IPS-NIHi7 (cell line): ENCODE measurements at regions not wholly inside any gene's neighbourhood (a gene's known extent, or its start where the extent isn't known, plus 50 kb on each side); places are given as distances from the start of the nearest gene placed in this dataset.

Experiments
- DNase-seq: peaks from one replicate; pipeline ENCODE4 v3.0.0; 2012; ENCODE audit warnings: mixed read lengths; ENCODE audit errors: extremely low spot score

DNA sequence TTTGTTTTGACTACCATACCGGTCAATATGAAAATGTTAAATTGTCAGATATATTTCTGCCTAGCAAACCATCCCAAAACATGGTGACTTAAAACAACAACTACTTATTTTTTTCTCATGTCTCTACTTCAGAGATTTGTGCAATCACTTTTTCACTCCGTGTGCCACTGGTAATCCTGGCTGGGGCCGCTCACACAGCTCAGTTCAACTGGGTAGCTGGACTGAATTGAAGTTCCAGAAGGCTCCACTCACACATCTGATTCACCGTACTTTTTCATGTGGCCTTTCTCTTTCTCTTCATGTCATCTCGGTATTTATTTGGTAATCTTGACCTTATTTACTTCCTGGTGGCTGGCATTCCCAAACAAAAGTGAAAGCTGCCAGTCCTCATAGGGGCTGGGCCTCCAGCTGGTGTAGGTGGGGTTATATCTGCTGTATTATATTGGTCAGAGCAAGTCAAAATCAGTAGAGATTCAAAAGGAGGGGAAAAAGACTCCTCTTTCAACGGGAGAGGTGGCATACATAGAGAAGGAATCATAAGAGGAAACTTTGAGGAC, 513.9 kb upstream of the NXPH2 start:
- no peak for DNase-seq

DNA sequence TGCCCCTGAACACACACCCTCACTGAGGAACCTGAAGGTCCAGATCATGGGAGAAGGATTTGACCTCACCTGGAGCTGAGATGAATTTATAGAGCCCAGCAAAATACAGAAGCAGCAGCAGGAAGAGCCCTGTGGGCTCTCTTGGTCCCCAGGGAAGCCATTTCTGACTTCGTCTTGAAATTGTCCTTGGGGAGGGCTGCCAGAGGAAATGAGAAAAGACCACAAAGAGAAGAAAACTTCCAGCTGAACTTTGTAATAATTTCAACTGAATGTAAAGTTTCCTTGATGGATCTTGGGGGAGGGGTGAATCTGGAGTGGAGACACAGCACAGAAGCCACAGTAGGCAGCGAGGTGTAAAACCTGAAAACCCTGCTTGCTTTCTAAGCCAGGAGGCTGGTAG, 500.9 kb upstream of the NXPH2 start:
- no peak for DNase-seq

- no peak for DNase-seq
Measured at GRCh38 chr2:139271879-139272278, 491.7 kb upstream of the NXPH2 start.

DNA sequence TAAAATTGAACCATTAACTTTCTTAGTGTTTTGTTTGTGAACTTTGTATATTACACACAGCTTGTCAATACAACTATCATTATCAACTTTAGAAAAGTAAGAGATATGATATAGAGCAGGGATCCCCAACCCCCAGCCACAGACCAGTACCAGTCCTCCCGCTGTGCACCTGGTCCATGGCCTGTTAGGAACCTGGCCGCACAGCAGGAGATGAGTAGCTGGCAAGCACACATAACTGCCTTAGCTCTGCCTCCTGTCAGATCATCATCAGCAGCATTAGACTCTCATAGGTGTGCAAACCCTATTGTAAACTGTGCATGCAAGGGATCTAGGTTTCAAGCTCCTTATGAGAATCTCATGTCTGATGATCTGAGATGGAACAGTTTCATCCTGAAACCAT, 491.0 kb upstream of the NXPH2 start:
- no peak for DNase-seq

GRCh38 chr2:139260052-139260430, 479.9 kb upstream of the NXPH2 start:
- no peak for DNase-seq

GRCh38 chr2:139259422-139260051, 479.3 kb upstream of the NXPH2 start:
- peak; percentile 10 for DNase-seq

DNA sequence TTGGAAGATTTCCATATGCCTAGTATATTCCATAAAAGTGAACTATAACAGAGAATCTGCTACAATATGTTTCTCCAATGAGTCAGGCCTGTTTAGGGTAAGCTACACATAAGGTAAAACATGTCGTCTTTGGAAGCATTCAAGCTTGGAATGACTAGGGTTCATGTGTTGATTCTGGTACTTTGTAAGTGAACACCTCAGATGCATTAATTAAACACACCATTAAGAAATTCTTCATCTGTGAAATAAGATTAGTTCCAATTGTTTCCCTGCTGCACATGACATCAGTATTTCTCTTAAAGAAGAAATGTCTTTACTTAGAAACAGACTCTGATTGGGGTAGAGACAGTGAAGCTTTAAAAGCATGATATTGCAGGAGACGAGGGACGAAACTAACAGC, 461.1 kb upstream of the NXPH2 start:
- DNase-seq: no peak

- DNase-seq: no peak
Measured at GRCh38 chr2:139237023-139237422, 456.8 kb upstream of the NXPH2 start.

- no peak for DNase-seq
Measured at GRCh38 chr2:139230881-139231280, 450.7 kb upstream of the NXPH2 start.

- no peak for DNase-seq
Measured at GRCh38 chr2:139228276-139228675, 448.1 kb upstream of the NXPH2 start.

GRCh38 chr2:139225961-139226360, 445.8 kb upstream of the NXPH2 start:
- no peak for DNase-seq

DNA sequence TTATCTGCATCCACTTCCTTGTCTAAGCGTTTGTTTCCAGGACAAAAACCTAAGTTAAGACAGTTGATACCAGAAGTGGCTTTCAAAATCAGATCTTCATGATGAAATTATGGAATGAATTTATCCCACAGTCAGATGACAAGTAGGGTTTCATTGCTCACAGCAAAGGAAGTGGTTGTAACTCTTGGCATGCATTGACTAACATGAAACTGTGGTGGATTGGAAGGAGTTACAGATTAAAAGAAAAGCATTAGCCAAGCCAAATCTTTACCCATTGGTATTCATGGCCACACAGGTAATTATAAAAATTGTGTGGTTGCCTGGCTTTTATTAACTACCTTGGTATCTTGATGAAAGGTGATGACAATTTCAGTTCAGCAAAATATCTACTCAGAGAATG, 438.0 kb upstream of the NXPH2 start:
- no peak for DNase-seq

- DNase-seq: no peak
Measured at GRCh38 chr2:139217641-139218040, 437.5 kb upstream of the NXPH2 start.

- DNase-seq: no peak
Measured at GRCh38 chr2:139216435-139216834, 436.2 kb upstream of the NXPH2 start.

GRCh38 chr2:139214801-139215200, 434.6 kb upstream of the NXPH2 start:
- no peak for DNase-seq

GRCh38 chr2:139209586-139209985, 429.4 kb upstream of the NXPH2 start:
- DNase-seq: no peak

GRCh38 chr2:139201516-139201915, 421.3 kb upstream of the NXPH2 start:
- no peak for DNase-seq

GRCh38 chr2:139196754-139197153, 416.6 kb upstream of the NXPH2 start:
- no peak for DNase-seq

- no peak for DNase-seq
Measured at GRCh38 chr2:139194546-139194945, 414.4 kb upstream of the NXPH2 start.

GRCh38 chr2:139177041-139177440, 396.9 kb upstream of the NXPH2 start:
- DNase-seq: peak; percentile 12

GRCh38 chr2:139175510-139175909, 395.3 kb upstream of the NXPH2 start:
- DNase-seq: no peak

- DNase-seq: no peak
Measured at GRCh38 chr2:139170406-139170805, 390.2 kb upstream of the NXPH2 start.

- no peak for DNase-seq
Measured at GRCh38 chr2:139165601-139166000, 385.4 kb upstream of the NXPH2 start.

- no peak for DNase-seq
Measured at GRCh38 chr2:139165041-139165440, 384.9 kb upstream of the NXPH2 start.
